HG02938 (cell line): ENCODE measurements at regions not wholly inside any gene's neighbourhood (a gene's known extent, or its start where the extent isn't known, plus 50 kb on each side); places are given as distances from the start of the nearest gene placed in this dataset.

Experiments used
- ATAC-seq: cut with Tn5 transposase; IDR thresholded peaks from one replicate; pipeline ENCODE4 v1.9.1; 2021; ENCODE audit warnings: mild to moderate bottlenecking, moderate library complexity; ENCODE audit not compliant: unreplicated experiment

- ATAC-seq = no peak
Measured at GRCh38 chr6:156167016-156167624, 610.1 kb upstream of the ARID1B start.

GRCh38 chr6:156166093-156166492, 611.1 kb upstream of the ARID1B start:
- no peak for ATAC-seq

GRCh38 chr6:156164701-156165452, 612.3 kb upstream of the ARID1B start:
- no peak for ATAC-seq

GRCh38 chr6:156163311-156163710, 613.9 kb upstream of the ARID1B start:
- ATAC-seq = no peak

GRCh38 chr6:156161471-156161870, 615.7 kb upstream of the ARID1B start:
- no peak for ATAC-seq

- no peak for ATAC-seq
Measured at GRCh38 chr6:156160795-156161165, 616.4 kb upstream of the ARID1B start.

GRCh38 chr6:156160007-156160794, 617.0 kb upstream of the ARID1B start:
- ATAC-seq = no peak

- ATAC-seq = no peak
Measured at GRCh38 chr6:156154896-156155295, 622.3 kb upstream of the ARID1B start.

- no peak for ATAC-seq
Measured at GRCh38 chr6:156150391-156150790, 626.8 kb upstream of the ARID1B start.

GRCh38 chr6:156146891-156147290, 630.3 kb upstream of the ARID1B start:
- ATAC-seq = no peak

GRCh38 chr6:156131221-156131903, 645.8 kb upstream of the ARID1B start:
- peak; percentile 99 for ATAC-seq

- ATAC-seq = no peak
Measured at GRCh38 chr6:156126535-156126934, 650.6 kb upstream of the ARID1B start.

- ATAC-seq = no peak
Measured at GRCh38 chr6:156125844-156126243, 651.3 kb upstream of the ARID1B start.

GRCh38 chr6:156123731-156124130, 653.4 kb upstream of the ARID1B start:
- no peak for ATAC-seq

- no peak for ATAC-seq
Measured at GRCh38 chr6:156121973-156122372, 655.2 kb upstream of the ARID1B start.

- ATAC-seq = no peak
Measured at GRCh38 chr6:156114541-156114940, 658.9 kb upstream of the NOX3 start.

GRCh38 chr6:156113631-156114030, 658.0 kb upstream of the NOX3 start:
- no peak for ATAC-seq

- ATAC-seq = no peak
Measured at GRCh38 chr6:156111913-156112312, 656.3 kb upstream of the NOX3 start.

GRCh38 chr6:156110249-156110648, 654.6 kb upstream of the NOX3 start:
- no peak for ATAC-seq

GRCh38 chr6:156109713-156110112, 654.1 kb upstream of the NOX3 start:
- no peak for ATAC-seq

- ATAC-seq = no peak
Measured at GRCh38 chr6:156107624-156108101, 652.0 kb upstream of the NOX3 start.
